Neural progenitor cell (in vitro differentiated cells): ENCODE measurements at regions not wholly inside any gene's neighbourhood (a gene's known extent, or its start where the extent isn't known, plus 50 kb on each side); places are given as distances from the start of the nearest gene placed in this dataset.

ENCODE experiments used
- EZH2 ChIP-seq: fragments of 200-600 bp; sonication (generic); IDR thresholded peaks from 2 replicates; pipeline ENCODE4 v1.6.1; 2017; ENCODE audit warnings: antibody characterized with exemption, mild to moderate bottlenecking, moderate library complexity
- TF ChIP-seq, protein P1 (sequence below): fragments of 200-600 bp; sonication (generic); IDR thresholded peaks from 2 replicates; pipeline ENCODE4 v1.5.1; 2017; ENCODE audit warnings: antibody characterized with exemption, mild to moderate bottlenecking

DNA sequence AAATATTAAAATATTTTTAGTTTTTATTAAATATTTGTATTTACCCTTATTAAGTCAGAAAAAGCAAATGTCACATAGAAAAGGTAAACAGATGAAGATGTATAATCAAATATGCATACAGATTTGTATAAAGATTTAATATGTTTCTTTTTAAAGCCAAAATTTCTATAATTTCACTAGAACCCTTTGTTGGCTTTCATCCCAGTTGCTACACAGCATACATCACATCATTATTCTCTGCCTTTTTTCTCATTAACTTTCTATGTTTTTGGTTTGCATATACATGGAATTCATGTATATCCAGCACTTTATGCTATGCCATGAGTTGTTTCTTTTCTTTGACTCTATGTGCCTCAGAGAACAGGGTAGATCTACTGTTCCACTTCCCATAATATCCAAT lies 957.9 kb upstream of the ADGRL2 start:
- TF ChIP-seq, protein P1, sequence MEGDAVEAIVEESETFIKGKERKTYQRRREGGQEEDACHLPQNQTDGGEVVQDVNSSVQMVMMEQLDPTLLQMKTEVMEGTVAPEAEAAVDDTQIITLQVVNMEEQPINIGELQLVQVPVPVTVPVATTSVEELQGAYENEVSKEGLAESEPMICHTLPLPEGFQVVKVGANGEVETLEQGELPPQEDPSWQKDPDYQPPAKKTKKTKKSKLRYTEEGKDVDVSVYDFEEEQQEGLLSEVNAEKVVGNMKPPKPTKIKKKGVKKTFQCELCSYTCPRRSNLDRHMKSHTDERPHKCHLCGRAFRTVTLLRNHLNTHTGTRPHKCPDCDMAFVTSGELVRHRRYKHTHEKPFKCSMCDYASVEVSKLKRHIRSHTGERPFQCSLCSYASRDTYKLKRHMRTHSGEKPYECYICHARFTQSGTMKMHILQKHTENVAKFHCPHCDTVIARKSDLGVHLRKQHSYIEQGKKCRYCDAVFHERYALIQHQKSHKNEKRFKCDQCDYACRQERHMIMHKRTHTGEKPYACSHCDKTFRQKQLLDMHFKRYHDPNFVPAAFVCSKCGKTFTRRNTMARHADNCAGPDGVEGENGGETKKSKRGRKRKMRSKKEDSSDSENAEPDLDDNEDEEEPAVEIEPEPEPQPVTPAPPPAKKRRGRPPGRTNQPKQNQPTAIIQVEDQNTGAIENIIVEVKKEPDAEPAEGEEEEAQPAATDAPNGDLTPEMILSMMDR: no peak
- no peak for TF ChIP-seq EZH2
